RPMI8226 (cell line): ENCODE measurements at regions not wholly inside any gene's neighbourhood (a gene's known extent, or its start where the extent isn't known, plus 50 kb on each side); places are given as distances from the start of the nearest gene placed in this dataset.
"Not testable (repeated sequence)": the region's sequence is repeated elsewhere in the genome, so short reads cannot be mapped to it uniquely, and the experiment has no call there.

Experiments
- DNase-seq: peaks from one replicate; pipeline ENCODE4 v3.0.0-alpha.2; 2015

DNA sequence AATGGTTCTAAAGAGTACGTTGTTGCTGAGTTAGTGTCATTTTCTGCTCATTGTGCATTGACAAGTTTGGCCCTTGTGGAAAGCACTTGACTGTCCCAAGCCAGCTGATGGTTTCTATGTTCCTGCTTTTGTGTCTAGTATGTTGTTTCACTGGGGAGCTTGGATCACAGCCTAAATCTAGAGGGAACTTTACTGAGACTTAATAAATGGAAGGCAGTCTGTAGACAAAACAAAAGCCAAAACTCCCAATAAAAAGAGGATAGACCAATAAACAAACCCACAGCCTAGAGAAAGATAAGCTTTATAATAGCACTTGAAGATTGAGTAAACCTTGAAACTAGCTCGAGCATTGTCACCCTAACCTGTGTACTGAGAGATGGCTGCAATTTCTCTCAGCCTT is 196.8 kb downstream of the ADRA2A start:
- no peak for DNase-seq

DNA sequence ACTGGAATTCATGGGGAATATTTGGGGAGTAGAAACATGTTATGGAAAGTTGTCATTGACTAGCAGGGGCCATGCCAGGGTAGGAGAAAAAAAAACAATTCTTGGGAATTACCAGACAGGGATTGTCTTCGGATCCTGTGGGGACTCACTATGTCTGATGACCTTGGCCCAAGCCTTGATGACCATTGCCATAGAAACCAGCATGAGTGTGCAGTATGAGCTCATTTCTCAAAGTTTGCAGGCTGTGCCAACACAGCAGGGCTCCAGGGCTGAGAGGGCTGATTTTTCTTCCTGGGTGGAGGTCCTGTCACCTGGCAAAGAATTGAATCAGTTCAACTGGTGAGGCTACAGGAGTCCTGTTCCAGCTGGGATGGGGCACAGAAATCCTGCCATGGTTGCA is 198.3 kb downstream of the ADRA2A start:
- DNase-seq: no peak

DNA sequence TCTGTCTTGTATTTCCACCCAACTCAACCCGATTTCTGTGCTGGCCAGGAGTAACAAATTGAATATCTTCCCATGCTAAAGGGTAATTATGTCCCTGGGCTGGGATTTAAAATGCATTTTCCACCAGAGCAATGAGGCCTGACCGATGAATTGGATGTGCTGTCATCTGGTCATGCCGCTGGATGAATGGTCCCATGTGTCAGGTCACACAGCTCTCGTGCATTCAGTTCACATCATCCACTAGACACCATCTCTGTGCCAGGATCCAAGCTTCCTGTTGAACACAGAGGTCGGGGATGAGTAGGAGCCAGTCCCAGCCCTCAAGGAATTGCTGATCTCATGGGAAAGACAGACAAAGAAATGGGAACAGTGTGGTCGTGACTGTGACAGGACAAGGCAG is 200.8 kb downstream of the ADRA2A start:
- DNase-seq: no peak

DNA sequence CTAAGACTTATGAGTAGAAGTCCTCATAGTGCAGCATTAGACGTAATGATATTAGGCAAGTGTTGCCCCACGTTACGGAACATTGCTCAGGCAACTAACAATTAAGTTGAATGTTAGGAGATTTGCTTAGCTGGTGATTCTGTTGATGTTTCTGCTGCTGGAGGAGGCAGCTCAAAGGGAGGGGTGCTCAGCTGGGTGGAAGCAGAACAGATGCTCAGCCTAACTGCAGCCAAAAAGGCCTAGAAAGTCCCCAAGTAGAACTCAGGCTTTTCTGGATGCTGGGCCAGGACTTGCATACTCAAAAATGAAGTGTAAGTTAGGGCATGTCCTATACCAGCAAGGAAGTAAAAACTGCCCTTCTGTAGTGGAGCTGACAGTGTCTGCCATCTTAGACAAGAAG is 201.4 kb downstream of the ADRA2A start:
- DNase-seq: no peak

DNA sequence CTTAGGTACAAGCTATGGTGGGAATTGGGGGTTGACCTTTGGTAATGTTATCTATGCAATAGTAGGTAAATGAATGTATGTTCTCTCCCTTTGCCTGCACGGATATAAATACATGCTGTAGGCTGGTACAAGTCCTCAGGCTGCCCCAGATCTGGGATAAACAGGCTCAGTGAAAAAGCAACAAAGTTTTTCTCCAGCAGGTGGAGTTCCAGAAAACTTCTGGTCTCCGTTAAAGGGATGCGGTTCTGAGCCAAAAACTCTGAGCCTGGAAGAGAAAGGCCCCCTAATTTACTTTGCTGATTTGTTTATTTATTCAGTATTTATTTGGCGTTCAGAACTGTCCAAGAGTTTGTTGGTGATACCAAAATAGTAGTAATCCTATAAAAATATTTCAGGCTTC is 204.7 kb downstream of the ADRA2A start:
- peak; percentile 15 for DNase-seq

DNA sequence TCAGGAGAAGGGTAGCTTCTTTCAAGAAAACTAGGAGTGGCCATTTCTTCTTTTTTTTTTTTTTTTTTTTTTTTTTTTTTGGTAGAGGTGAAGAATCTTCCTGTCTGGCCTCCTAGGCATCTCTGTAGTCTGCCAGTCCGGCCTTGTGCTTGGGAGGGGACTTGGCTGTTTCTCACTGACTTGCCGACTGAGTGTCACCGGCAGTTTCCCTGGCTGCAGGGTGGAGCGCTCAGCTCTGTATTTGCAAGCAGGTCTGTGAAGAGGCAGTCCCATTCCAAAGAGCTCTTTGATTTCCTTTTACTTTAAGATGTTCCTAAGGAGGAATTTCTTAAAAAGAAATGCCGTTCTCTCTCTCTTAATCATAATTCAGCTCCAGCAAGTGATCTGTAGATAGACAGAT is 212.6 kb downstream of the ADRA2A start:
- no peak for DNase-seq

DNA sequence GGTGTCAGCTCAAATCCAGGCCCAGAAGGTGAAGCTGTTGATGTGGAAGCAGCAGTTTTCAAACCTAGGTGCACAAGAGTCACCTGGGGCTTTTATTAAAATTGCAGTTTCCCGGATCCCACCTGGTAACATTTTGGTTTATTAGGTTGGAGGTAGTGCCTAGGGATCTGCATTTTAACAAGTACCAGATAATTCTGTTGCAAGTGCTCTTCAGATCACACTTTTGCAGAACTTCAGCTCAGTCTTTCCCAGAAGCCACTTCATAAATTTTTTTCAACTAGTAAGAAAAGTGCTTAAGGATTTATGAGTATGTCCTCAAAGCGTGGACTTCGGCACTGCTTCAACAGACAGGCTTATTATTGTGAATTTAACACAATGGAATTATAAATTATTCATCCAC is 213.8 kb downstream of the ADRA2A start:
- DNase-seq: no peak

DNA sequence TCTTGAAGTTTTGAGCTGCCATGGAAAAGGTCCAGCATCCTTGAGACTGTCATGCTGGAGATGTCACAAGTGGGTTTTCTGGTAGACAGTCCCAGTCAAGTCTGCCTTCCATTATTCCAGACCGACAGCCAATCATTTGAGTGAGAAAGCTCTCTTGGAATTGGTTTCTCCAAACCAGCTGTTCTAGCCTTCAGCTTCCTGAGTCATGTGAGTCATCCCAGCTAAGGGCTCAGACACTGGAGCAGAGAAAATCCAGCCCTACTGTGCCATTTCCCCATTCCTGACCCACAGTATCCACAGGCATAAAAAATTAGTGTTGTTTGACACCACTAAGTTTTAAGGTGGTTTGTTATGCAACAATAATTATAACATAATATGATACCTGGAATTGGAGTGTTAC is 219.0 kb downstream of the ADRA2A start:
- no peak for DNase-seq

DNA sequence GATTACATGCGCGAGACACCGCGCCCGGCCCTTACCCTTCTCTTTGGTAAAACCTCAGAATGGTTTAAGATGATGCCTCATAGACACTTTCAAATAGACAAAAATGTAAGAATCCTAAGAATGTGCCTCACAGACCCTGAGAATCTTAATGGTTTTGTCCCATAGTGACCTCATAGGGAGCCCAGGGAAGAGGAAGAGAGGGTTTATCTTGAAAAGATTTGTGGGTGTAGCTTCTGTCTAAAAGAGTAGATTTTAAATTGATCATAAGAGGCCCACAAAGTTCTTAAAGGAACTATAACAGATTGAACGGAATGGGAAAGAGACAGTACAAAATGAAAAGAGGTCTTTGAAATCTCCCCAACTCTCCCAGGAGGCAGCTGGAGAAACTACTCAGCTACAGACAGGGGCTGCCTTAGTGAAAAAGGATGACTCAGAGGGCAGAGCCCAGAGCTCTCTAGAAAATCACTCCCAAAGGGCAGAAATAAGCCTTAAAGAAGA is 220.6 kb downstream of the ADRA2A start:
- no peak for DNase-seq

DNA sequence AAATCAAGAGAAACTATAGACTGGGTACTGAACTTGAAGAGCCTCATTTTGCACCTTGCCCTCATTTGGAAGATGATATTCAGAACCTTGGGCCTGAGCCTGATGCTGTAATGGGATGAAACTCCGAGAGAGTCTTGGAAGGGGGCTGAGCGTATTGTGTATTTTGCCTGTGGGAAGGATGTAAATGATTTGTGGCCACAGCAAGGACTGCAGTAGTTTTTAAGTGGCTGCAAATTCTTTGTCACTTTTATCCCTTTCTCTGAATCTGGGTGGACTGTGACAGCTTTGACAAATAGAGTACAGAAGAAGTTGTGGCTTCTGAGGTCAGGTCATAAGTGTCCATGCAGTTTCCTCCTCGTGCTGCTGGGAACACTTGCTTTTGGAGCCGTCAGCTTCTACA is 221.2 kb downstream of the ADRA2A start:
- DNase-seq: no peak

DNA sequence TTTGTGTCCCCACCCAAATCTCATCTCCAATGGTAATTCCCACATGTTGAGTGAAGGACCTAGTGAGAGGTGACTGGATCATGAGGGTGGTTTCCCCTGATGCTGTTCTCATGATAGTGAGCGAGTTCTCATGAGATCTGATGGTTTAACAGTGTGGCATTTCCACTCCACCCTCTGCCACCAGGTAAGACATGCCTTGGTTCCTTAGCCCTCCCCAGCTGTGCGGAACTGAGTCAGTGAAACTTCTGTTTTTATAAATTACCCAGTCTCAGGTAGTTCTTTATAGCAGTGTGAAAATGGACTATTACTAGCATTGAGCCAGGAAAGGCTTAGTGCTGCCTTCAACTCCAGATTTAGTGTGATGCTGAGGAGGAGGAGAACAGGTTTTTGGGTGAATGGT is 222.2 kb downstream of the ADRA2A start:
- no peak for DNase-seq

DNA sequence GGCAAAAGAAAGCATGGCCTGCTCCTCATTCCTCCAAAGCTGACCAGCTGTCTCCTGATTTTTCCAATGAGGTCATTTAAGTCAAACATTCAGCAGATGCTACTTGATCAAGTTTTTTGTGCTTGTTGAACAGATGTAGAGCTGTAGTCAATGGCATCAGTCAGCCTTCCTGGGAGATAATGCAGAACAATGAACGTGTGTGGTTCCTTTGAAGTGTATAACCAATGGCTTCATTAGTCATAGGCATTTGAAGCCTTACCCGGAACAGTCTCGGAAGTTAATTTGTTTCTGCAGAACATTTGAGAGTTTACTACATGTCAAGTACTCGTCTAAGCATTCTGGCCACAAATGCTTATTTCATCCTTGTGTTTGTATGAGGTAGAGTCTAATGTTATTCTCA is 227.1 kb downstream of the ADRA2A start:
- DNase-seq: no peak

DNA sequence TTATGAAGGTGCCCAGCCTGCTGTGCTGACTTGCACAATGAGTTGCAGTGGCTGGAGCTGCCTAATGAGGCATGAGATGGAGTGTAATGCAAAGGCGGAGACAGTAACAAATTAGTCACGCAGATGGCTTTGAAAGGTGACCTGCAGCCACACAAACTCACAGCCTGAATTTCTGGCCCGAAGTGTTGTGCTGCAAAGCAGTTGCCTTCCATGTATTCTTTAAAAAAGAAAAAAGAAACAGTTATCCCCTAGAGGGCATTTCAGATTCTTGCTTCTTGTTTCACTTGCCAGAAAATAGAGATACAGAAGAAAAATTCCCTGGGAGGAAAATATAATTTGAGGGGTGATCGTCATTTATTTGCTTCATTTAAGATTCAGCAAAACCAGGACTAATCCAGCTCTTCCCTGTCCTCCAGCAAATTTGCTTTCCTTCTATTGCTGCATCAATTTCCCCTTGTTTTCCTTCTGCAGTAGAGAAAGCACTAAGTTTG is 239.9 kb downstream of the ADRA2A start:
- DNase-seq: no peak

DNA sequence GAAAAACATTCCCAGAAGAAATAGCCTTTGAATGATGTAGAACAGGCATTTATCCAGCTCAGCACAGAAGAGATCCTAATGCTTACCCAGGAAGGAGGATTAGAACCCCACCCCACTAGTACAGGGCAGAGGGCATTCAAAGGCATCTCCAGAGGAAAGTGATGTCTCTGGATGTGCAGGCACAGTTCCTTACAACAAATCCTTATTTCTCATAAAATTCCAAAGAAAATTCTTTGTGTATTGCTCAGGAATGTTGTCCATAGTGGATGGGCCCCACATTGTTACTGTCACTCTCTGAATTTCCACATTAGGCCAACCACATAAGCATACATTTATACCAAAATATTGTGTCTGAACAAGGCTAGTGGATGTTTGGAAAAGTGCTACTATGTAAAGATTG is 243.0 kb downstream of the ADRA2A start:
- DNase-seq: no peak

DNA sequence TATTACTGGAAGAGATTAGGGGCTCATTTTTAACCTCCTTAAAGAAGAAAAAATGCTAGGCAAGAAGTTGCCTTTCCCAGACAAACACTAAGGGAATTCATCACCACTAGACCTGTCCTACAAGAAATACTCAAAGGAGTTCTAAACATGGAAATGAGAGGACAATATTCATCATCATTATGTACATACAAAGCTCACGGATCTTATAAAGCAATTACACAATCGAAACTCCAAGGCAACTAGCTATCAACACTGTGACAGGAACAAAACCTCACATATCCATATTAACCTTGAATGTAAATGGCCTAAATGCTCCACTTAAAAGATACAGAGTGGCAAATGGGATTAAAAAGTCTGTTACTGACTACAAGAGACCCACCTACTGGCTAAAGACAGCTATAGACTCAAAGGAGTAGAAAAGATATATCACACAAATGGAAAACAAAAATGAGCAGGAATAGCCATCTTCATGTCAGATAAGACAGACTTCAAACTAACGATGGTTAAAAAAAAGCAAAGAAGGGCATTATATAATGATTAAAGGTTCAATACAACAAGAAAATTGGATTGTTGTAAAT is 246.6 kb downstream of the ADRA2A start:
- DNase-seq: no peak

DNA sequence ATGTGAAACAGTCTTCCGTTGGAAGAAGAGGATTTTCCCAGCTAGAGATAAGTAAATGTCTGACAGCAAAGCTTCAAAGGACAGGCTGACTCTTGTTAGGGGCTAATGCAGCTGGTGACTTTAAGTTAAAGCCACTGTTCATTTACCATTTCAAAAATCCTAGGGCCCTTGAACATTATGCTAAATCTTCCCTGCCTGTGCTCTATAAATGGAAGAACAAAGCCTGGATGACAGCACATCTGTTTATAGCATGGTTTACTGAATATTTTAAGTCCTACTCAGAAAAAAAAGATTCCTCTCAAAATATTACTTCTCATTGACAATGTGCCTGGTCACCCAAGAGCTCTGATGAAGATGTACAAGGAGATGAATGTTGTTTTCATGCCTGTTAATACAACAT is 255.3 kb downstream of the ADRA2A start:
- not testable (repeated sequence) for DNase-seq

DNA sequence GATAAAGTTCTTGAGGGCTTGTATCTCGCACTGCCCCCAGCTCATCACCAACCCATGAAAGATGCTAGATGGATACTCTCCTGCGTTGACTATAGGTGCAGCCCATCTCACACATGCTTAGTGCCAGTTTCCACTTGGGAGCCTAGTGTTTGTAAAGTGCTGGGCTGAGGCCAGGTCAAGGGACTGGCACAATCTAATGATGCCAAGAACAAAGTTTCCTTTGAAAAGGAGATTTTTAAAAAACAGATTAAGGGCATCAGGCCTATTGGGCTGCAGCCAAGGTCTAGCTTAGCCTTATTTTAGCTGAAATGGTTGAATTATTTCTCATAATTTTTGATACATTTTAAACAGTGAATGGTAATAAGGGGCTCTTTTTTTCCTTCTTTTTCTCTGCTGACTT is 259.0 kb downstream of the ADRA2A start:
- DNase-seq: no peak

DNA sequence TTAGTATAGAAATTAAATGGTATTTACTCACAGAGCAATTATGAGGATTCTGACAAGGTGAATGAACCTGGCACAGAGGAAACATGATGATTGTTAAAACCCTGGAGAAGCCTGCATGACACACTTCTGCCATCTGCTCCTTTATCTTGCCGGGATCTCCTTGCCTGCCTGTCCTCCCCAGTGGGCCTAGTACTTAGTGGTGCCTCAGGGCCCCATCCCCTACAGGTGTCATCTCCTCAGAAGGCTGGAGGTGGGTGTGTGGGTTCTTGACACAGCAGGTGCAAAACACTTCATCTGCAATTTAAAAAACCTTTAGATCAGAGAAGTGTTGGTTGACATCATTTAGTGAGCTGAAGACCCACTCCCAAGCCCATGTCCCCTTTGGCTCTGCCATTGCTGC is 261.2 kb downstream of the ADRA2A start:
- no peak for DNase-seq

DNA sequence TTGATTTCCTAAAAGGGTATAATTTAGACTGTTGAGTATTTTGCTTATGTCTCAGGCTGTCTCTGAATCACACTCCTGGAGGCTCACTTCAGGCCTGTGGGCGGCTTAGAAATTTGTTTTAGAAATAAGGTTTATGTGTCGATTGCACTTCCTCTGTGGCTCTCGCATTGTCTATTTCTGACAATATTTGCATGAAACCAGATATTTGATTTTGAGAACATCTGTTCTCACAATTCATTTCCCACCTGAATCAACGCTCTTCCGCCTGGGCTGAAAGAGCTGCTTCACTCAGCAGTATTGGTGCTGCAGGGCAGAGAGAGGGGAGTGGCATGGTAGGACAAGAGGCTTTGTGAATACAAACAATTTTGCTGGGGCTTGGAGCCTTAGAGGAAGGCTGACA is 262.0 kb downstream of the ADRA2A start:
- DNase-seq: peak; percentile 13

DNA sequence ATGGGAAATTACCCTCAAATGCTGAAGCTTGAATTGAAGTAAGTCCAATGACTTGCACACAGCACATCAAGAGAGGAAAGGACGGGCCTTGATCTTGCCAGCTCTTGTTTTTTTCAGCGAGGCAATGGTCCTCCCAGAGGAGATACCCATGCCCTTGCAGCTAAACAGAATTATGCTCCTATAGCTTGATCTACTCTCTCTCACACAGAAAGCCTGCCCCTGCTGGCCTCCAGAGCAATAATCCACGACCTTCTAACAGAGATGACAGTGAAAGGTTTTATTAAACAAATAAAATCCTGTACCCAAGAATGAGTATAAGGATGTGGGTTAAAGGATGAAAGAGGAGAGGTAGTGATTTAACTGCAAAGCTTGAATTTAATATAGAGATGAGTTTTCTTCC is 268.0 kb downstream of the ADRA2A start:
- no peak for DNase-seq

DNA sequence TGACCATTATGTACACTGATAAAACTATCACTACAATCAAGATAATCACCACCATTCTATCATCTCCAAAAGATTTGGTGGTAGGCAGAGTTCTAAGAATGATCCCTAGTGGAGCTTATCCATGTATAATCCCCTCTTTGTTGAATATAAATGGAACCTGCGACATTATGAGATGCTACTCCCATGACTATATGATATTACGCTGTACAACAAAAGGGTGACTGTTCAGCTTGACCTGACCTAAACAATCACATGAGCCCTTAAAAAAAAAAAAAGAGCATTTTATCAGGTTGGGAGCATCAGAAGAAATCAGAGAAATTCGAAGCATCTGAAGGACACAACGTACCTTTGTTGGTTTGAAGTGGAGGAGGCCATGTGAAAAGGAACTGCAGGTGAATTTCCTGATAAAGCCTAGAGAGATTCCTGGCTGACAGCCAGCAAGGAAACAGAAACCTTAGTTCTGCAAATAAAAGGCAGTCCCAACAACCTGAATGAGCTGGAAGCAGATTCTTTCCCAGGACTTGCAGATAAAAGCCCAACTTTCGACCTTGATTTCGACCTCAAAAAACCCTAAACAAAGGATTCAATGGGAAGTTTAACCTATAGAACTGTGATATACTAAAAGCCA is 270.7 kb downstream of the ADRA2A start:
- no peak for DNase-seq

DNA sequence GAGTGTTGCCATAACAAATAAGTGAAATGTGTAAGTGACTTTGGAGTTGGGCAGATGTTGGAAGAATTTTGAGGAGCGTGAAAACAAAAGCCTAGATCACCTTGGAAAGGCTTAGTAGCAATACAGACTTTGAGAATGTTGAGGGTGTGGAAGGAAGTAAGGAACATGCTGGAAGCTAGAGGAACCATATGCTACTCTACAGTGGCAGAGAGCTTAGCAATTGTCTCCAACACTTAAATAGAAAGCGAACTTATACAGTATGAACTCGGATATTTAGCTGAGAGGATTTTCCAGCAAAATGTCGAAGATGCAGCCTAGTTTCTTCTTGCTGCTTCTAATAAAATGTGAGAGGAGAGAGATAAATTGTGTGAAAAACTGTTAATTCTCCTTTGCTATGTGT is 271.2 kb downstream of the ADRA2A start:
- no peak for DNase-seq

DNA sequence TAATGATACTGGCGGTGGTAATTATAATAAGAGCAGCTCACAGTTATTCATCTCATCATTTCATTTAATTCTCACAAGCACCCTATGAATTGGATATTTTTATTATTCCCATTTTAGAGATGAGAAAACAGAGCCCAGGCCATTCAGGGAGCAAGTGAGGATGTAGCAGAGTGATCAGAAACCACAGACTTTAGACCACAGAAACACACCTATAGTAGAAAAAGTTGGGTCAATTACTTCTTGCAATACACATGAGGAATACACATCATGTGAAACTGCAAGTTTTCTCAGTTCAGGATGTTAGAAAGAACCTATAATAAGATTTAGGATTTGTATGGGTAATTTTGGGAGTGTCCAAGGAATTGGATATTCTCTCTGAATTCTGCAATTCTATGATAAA is 278.0 kb downstream of the ADRA2A start:
- no peak for DNase-seq

DNA sequence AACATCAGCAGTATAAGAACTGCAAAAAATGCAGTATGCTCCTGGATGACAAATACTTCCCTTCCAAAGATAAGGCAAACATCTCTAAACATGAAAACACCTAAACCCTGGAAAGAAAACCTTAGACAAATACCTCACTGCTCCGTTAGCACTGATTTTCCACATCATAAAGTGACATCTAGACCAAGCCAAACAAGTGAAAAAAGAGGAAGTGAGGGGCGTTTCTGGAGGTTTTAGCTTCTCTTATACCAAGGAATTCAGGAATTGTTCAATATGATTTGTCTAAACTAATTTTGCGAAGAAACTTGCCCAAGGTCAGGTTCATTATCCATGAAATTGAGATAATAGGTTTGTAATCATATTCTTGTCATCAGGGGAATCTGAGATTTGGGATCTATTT is 279.7 kb downstream of the ADRA2A start:
- no peak for DNase-seq

DNA sequence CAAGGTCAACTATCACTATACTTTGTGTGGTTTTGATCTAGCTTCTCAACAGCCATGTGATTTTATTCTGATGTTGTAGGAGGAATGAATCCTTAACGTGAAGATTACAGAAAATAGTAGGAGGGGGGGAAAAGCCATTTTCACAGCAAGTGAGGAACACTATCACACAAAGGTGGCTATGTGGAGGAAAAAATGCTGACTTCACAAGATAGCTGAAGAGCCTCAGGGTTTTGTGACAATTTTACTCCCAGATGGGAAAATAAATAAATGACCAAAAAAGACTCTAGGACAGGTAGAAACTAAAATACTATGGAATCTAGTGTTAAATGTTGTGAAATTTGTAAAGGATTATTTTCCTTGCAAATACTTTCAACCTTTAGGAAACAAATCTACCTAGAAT is 281.0 kb downstream of the ADRA2A start:
- DNase-seq: no peak
